ENCODE measurements at regions not wholly inside any gene's neighbourhood (a gene's known extent, or its start where the extent isn't known, plus 50 kb on each side); places are given as distances from the start of the nearest gene placed in this dataset.

DNA sequence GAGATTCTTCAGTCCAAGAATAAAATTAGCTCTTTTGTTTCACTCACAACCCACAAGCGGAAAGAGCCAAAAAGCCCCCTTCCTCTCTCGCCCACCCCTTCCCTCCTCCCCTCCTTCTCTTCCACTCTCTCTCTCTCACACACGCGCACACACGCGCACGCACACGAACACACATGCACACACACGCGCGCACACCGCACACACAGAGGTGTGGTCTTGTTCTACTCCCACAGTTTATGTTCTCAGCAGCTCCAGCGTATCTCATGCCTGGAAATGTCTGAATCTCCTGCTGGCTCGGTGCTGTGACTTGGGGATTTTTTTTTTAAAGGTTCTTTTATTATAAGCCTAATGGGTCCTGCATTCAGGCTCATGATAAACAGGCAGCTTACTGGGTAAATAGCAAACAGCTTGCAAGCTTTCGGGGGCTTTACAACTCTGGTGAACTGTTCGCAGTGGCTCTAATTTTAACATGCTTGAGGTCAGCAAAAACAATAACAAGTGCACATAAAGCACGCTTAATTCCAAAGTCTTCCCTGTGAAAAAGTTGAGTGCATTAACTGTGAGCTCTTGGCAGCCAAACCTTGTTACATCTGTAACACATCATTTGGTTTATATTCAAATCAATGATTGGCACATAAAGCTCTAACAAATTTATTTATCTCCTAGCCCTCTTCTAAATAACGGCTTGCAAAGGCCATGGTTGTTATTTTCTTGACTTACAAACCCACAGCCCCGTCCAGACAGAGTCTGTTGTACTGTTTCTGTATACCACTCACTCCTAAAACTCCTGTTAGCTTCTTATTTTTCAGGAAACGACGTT is 424.1 kb upstream of the MGMT start:
- no peak for DNase-seq (ENCODE audit: low spot score)
- in situ Hi-C loops (cut with MboI; ENCODE audit: low sequenced_read_pairs, unreplicated experiment), result loop anchor here (25.0 kb wide), 1 partner anchor 919 kb away; the partner anchor contains the start of gene EBF3
- TF ChIP-seq, protein P1, sequence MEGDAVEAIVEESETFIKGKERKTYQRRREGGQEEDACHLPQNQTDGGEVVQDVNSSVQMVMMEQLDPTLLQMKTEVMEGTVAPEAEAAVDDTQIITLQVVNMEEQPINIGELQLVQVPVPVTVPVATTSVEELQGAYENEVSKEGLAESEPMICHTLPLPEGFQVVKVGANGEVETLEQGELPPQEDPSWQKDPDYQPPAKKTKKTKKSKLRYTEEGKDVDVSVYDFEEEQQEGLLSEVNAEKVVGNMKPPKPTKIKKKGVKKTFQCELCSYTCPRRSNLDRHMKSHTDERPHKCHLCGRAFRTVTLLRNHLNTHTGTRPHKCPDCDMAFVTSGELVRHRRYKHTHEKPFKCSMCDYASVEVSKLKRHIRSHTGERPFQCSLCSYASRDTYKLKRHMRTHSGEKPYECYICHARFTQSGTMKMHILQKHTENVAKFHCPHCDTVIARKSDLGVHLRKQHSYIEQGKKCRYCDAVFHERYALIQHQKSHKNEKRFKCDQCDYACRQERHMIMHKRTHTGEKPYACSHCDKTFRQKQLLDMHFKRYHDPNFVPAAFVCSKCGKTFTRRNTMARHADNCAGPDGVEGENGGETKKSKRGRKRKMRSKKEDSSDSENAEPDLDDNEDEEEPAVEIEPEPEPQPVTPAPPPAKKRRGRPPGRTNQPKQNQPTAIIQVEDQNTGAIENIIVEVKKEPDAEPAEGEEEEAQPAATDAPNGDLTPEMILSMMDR (IDR thresholded peaks at IDR 0.05; ENCODE audit: borderline replicate concordance, control extremely low read depth, extremely low read depth, insufficient read depth, missing control alignments), result no peak

DNA sequence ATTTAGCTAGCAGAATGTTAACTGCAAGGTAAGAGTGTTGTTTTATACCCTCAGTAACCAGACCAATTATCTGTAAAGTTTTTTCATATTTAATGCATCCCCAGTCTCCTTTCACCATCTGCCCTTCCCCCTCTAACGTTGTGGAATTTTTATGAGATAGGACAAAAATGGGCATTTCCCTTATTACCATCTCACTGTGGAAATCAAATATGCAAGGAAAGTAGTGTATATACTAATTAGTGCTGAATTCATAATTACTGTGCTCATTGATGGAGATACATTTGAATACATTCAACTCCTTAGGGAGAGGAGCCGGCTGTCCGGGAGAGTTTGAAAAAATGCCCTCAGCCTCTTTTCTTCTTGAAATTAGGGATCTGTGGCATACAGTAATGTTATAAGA is 423.4 kb upstream of the MGMT start:
- in situ Hi-C loops (cut with MboI; ENCODE audit: low sequenced_read_pairs, unreplicated experiment), result loop anchor here (25.0 kb wide), 1 partner anchor 919 kb away; the partner anchor contains the start of gene EBF3
- TF ChIP-seq, protein P1 (IDR thresholded peaks at IDR 0.05; ENCODE audit: borderline replicate concordance, control extremely low read depth, extremely low read depth, insufficient read depth, missing control alignments), result no peak
- no peak for DNase-seq (ENCODE audit: low spot score)

DNA sequence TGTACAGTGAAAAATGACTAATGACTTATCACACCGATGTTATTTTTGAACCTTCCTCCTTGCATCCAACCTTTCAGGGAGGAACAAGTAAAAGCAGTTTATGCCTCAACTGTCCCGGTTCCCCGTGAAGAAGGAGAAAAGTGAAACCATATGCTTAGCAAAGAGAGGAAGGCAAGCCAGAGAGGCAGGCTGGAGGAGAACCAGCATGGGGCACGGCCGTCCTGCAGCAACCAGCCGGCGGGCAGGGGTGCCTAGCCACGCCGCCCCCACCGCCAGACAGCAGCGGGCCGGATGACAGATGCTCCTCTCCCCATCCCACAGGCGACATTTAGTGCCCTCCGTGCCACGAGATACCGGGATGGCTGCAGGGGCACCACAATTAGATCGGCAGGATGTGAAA is 421.4 kb upstream of the MGMT start:
- TF ChIP-seq, protein P1 (IDR thresholded peaks at IDR 0.05; ENCODE audit: borderline replicate concordance, control extremely low read depth, extremely low read depth, insufficient read depth, missing control alignments), result no peak
- no peak for DNase-seq (ENCODE audit: low spot score)
- in situ Hi-C loops (cut with MboI; ENCODE audit: low sequenced_read_pairs, unreplicated experiment), result loop anchor here (25.0 kb wide), 1 partner anchor 917 kb away; the partner anchor contains the start of gene EBF3

DNA sequence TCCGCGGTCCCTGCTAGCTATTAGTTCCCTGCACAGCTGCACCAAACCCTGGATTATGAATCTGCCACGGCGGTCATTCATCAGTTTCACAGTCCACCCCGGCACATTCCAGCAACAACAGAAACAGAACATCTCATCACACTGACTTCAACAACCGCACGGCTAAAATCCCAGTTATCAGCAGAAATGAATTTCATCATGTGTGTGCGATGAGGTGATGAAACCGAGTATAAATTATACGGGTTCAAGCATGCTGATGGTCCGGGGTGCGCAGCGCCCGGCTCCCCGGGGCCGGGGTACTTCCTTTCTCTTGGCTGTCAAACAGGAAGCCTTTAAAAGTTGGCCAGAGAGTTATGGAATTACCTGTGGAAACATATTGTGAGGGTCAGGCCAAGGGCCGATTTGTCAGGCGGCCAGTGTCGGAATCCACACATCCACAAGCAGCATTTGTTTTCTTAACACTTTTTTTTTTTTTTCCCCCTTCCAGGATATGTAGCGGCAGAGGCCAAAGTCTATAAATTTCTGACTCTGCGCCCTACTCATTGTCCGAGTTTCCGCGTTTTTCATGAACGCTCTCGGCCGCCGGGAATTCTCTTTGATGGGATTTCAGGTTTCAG is 420.9 kb upstream of the MGMT start:
- TF ChIP-seq, protein P1 (IDR thresholded peaks at IDR 0.05; ENCODE audit: borderline replicate concordance, control extremely low read depth, extremely low read depth, insufficient read depth, missing control alignments), result no peak
- in situ Hi-C loops (cut with MboI; ENCODE audit: low sequenced_read_pairs, unreplicated experiment), result loop anchor here (25.0 kb wide), 1 partner anchor 916 kb away; the partner anchor contains the start of gene EBF3

DNA sequence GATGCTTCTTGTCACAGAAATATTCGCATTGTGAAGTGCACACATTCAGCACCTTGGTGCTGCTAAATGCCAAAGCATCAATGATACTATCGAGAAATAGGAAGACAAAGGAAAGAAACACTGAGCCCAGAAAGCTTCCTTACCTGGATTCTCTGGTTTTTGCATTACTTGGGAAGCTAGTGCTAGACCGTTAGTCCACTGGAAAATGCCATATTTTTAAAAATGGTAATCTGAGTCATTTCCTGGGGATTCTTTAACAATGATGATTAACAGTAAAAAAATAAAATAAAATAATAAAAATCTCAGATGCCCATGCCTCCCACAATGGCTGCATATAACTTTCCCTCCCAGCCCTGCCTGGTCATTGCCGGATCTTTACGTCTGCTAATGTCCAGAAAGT is 420.1 kb upstream of the MGMT start:
- no peak for DNase-seq (ENCODE audit: low spot score)
- in situ Hi-C loops (cut with MboI; ENCODE audit: low sequenced_read_pairs, unreplicated experiment), result loop anchor here (25.0 kb wide), 1 partner anchor 915 kb away; the partner anchor contains the start of gene EBF3
- TF ChIP-seq, protein P1 (IDR thresholded peaks at IDR 0.05; ENCODE audit: borderline replicate concordance, control extremely low read depth, extremely low read depth, insufficient read depth, missing control alignments), result no peak

More for the DNA sequence above, 420.9 kb upstream of the MGMT start:
- no peak for DNase-seq (ENCODE audit: low spot score)

DNA sequence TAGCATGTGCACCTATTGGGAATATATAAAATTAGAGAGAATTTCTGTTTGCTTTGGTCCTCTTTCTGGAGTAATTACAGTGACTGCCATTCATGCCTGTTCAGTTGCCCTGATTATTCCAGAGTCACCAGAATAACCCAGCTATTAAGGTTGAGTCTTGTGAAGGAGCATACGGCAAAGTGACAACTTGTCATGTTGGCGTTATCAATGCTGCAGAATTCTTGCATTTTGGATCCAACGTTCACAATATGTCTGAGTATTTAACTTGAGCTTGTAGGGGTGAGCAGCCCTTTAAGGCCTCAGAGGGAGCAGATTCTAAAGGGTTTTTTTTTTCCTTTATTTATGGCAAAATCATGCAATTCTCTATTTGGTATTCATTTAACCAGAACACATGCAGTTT is 419.4 kb upstream of the MGMT start:
- TF ChIP-seq, protein P1 (IDR thresholded peaks at IDR 0.05; ENCODE audit: borderline replicate concordance, control extremely low read depth, extremely low read depth, insufficient read depth, missing control alignments), result no peak
- no peak for DNase-seq (ENCODE audit: low spot score)
- in situ Hi-C loops (cut with MboI; ENCODE audit: low sequenced_read_pairs, unreplicated experiment), result loop anchor here (25.0 kb wide), 1 partner anchor 915 kb away; the partner anchor contains the start of gene EBF3
